MM.1S (cell line): ENCODE measurements at regions not wholly inside any gene's neighbourhood (a gene's known extent, or its start where the extent isn't known, plus 50 kb on each side); places are given as distances from the start of the nearest gene placed in this dataset.

ENCODE experiments used
- CTCF ChIP-seq: fragments of 300-600 bp; sonication (generic); IDR thresholded peaks from 2 replicates; pipeline ENCODE4 v1.5.1; 2016; ENCODE audit warnings: antibody characterized with exemption, low read length, mixed read lengths
- EZH2 ChIP-seq: fragments of 300-600 bp; sonication (generic); optimal IDR thresholded peaks from 2 replicates; pipeline ENCODE3; 2017; ENCODE audit warnings: low read depth, mild to moderate bottlenecking, antibody characterized with exemption, low read length, mixed read lengths

GRCh38 chr4:146072376-146072775, 103.1 kb upstream of the LSM6 start:
- TF ChIP-seq CTCF, result no peak
- TF ChIP-seq EZH2, result no peak
